ENCODE measurements at regions not wholly inside any gene's neighbourhood (a gene's known extent, or its start where the extent isn't known, plus 50 kb on each side); places are given as distances from the start of the nearest gene placed in this dataset.

- TF ChIP-seq POLR2AphosphoS5 (IDR thresholded peaks at IDR 0.05) (no peak), CTCF (IDR thresholded peaks at IDR 0.05) (no peak)
Measured at GRCh38 chrX:109184506-109185139, 297.3 kb downstream of the GUCY2F start.
